HG03108 (cell line): ENCODE measurements at regions not wholly inside any gene's neighbourhood (a gene's known extent, or its start where the extent isn't known, plus 50 kb on each side); places are given as distances from the start of the nearest gene placed in this dataset.

ENCODE experiments used
- ATAC-seq: cut with Tn5 transposase; IDR thresholded peaks from one replicate; pipeline ENCODE4 v1.9.1; 2021; ENCODE audit warnings: moderate library complexity; ENCODE audit not compliant: unreplicated experiment

DNA sequence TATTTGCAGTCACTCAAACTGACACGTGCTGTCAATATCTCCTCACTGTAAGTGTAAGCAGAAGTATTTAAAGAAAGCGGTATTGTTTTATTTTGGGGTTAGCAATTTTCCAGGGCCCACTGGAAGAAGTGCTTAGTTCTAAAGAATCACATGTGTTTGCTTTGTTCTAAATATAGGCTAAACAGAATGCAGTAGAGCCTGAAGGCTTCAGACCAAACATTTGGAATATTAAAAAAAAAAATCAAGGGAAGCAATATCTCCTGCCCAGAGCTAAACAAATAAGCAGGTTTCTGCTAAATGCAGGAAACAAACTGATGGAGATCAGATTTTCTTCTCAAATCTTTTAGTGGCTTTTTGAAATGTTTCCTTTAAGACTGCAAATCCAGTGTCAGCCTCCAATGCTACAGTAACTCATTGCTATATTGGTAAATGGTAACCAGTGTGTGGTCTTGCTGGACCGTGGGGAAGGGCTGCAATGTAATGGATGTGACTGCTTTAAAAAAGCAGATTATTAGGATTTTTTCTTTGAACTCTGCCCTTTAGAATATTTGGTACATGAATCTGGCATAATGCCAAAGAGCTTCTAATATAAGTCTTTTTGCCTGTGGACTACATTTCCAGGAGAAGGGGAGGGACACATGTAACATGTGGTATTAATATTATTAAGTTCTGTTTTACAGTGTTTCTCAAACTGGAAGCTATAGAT, 317.1 kb upstream of the FERMT1 start:
- no peak for ATAC-seq

DNA sequence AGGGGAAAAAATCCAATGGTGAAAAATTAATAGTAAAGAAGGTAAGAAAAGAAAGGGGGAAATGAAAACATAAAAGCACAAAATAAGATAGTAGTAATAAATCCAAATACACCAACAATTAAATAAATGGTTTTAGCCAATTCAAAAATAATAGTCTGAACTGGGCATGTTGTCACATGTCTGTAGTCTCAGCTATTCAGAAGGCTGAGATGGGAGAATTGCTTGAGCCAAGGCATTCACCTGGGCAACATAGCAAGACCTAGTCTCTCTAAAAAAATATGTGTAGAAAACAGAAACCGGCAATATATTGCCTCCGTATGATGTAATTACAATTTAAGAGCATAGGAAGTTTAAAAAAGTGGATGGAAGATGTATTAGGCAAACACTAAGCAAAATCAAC, 311.3 kb upstream of the FERMT1 start:
- ATAC-seq = no peak

DNA sequence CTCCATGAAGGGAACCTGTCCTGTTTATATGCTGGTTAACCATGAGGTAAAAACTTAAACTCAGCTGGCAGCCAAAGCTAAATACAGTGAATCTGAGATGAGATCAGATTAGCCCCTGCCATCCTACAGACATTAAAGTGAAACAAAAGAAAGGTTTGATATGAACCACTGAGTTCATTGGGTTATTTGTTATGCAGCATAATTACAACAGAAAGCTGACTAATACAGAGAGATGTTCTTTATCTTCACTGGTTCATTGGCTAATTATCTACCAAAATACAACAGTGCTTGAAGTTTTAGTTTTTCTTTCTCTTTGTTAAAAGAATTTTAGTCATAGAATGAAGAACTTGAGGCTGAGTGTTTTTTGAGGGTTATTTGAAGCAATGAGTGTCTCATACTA, 307.6 kb upstream of the FERMT1 start:
- no peak for ATAC-seq

DNA sequence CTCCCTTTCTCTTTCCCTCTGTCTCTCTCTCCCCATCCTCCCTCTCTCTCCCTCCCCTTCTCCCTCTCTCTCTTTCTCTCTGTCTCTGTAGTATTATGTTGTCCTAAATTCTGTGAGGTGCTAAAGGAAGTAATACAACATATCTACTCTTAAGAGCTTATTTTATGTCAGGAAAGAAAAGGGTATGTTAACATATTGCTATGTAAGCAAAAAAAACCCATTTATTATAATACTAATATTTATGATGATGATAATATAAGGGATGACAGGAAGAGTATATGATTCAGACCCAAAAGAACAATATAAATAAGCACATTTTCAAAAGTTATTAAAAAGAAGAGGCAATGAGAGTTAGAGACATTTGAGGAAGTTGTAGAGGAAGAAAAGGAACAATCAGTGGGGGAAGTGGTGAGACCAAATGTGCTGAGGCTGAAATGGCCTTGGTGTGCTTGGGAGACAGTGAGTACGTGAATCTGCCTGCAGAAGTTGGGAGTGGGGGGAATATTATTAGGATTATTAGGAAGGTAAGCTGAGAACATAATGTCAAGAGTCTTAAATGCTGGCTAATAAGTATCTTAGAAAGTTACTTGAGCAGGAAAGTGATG, 303.6 kb upstream of the FERMT1 start:
- ATAC-seq = no peak

DNA sequence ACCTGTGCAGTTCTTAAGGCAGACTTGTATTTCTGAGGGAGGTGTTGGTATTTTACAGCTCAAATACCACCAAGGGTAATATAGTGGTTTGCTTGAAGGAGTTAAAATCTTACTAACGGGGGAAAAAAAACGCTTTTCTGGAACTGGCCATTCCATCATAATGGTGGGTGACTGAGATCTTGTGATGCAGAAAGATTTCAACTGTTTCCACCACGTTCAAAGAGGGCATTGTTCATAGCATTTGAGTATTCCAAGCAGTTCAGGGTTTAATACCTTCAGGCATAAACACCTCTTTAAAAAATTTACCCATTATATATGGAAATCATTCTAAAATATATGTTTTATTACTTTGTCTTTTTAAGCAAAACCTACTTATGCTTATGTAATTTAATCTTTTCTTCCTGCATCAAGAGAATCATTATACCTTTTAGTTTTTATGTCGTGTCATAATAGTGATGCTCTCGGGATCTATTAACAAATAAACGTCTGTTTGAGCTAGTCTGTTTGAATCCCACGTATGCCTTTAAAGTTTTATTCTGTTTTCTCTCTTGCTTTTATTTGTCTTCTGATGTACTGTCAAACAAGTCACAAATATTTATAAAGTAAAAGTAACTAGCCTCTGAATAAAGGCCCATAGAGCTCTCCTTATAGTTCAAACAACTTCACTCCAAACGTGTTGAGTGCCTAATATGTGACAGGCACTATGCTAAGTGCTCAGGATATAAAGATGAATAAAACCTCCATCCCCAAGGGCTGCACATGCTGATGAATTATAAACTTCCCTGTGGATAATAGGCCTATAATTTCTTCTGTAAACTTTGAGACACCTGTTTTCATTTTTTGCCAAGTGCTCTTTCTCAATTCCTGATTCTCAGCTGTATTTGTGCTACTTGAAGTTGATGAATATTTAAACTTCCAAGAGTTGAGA, 298.8 kb upstream of the FERMT1 start:
- no peak for ATAC-seq

DNA sequence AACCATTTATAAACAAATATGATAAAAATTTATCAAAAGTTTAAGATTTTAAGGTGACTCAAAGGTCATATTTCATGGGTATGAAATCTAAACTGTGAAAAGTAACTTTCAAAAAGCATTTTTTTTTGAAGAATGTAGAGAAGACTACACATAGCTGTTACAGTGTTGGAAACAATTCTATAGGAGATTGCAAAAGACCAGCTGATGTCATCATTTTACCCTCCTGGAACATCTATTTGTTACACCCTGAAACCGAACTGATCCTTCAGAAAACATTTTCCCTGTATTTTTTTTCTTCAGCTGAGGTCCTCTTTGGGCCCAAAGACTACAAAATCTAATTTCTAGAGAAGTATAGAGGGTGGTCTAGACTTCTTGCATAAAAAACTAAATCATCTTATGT, 297.5 kb upstream of the FERMT1 start:
- no peak for ATAC-seq

DNA sequence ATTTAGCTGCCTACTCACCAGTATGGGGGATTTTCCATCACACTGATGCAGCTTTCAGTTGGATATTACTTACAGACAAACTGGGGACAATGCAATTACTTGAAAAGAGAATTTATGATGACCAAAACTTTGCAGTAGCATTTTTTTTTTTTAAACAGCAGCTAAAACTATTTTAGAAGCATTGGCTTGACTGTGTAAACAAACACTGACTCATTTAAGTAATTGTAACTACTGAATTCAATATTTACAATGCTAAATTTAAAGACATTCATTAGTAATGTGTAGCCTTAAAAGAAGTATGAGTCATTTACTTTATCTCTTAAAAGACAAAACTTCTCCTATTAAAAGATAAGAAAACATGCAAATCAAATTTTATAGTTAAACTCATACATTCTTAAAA, 295.9 kb upstream of the FERMT1 start:
- no peak for ATAC-seq

DNA sequence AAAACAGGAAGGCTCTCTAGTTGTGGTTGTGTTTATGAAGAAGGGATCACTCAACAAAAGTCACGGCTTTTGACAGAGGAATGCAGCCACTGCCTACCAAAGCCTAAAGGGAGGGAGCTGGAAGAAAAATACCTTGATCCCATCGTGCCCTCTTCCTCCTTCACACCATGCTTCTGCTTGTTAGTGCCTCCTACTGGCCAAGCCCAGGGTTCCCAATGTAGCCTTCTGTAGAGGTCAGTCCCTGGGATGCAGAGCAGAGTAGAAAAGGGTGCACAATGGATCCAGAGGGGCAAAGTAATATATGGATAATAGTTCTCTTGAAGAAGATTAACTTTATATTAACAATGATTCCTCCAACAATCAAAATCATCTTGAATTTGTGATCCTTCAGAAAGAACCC, 293.5 kb upstream of the FERMT1 start:
- ATAC-seq = no peak

DNA sequence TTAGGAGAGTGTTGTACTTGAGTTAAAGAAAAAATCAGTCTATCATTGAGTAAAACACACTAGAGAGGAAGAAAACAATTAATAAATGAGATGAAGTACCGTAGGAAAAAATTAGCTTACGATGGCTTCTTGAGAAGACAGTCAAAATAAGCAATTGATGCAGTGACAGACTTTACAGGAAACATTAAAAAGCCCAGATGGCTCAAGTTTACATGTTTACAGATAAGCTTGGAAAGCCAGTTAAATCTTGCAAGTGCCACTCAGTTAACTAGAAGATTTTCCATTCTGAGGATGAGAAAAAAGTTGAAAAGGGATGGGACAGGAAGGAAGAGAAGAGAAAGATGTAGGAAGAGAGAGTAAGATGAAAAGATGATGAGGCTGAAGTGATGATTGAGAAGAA, 288.8 kb upstream of the FERMT1 start:
- no peak for ATAC-seq

DNA sequence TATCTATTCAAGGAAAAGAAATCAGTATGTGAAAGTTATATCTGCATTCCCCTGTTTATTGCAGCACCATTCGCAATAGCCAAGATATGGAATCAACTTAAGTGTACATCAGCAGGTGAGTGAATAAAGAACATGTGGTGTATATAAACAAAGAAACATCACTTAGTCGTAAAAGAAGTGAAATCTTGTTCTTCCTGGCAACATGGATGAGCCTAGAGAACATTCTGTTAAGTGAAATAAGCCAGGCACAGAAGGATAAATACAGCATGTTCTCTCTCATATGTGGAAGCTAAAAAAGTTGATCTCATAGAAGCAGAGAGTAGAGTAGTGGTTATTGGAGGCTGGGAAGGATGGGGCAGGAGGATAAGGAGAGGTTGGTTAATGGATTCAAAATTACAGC, 287.9 kb upstream of the FERMT1 start:
- ATAC-seq = no peak

DNA sequence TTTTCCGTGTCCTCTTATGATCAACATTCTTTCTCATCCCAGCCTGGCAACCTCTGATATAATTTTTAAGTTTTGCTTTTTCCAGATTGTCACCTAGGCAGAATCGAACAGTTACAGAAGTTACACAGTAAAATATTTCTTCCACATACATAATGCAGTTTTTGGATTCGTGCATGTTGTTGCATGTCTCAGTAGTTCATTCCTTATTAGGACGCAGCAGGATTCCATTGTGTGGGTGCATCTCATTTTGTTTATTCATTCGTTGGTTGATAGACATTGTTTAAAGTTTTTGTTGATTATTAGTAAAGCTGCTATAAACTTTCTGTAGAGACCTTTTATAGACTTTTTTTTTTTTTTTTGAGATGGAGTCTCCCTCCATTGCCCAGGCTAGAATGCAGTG, 284.3 kb upstream of the FERMT1 start:
- ATAC-seq = no peak

DNA sequence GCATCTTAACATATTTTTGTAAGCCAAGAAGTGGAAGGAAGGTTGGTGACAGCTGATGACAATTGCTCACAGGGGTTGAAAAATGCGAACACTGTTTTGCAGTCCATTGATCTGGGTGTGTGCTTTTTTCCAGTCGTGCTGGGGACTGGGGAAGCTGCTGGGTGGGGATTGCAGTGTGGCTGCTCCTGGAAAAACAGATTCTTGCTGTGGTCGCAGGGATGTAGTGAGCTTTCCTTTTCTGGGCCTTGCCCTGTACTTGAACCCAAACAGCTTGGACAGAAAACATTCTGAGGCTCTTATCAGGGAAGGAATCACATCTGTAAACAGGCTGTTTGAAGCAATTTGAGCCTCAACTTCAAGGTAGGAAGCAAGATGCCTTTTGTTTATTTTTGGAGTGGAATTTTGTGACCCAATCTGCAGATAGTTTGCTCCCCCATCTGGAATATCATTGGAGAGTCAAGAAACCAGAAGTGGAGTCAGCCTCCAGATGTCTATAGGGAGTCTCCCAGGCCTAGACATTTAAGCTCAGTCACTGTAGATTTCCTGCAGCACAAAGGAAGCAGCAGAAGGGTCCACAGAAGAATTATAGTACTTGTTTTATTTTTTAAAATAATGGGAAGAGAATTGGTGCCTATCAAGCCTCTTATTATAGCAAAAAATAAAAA, 279.2 kb upstream of the FERMT1 start:
- ATAC-seq = no peak

DNA sequence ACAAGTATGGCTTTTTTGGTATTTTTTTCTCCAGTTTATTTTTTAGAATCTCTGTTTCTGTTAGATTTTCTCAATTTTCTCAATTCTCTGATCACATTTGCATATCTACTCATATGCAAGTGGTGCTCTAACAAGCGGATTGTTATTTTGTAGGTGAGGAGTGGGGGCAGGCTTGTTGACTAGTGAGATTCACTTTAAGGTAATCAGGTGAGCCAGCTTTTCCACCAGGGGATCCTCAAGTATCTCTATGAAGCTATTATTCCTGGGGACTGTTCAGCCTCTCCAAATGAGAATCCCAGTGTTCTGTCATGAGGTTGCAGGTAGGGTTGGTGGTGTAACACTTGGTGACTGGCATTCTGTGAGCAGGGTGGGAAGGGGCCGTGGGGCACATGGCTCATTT, 274.3 kb upstream of the FERMT1 start:
- no peak for ATAC-seq

DNA sequence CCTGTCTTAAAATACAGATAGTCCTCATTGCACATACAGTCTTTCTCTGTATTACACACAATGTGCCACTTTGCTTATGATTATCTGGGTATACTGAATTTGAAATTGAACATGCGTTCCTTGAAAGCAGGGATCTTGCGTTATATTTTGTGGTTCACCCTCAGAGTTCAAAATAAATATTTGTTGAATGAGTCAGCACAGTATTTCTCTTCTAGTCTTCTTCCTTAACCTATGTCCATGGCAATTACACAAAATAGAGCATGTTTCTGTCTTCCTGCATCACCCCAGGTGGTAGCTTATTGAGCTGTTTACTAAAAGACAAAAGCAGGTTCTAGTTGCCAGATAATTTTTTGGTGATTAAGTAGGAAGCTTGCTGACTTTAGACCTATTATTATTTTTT, 272.9 kb upstream of the FERMT1 start:
- no peak for ATAC-seq

DNA sequence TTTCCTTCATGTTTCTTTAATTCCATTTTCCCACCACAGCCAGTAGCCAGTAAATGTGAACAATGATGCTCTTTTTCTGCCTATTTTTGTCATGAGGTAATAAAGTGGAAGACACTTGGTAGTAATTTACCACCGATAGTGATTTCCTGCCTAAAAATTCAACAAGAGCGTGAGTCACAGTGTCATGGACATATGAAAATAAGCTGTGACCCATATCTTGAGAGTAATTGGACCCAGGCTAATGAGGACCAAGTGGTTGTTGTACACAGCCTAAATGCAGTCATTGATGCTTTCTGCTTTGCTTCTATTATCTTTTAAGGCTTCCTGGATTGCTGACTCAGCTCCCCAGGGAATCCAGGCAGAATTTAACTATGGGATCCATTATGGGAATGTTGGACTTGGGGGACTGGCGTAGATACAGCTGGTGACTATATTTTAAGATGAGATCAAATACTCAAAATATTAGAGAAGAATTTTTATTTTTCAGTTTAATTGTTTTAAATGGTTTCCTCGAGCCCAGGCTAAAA, 265.9 kb upstream of the FERMT1 start:
- no peak for ATAC-seq

DNA sequence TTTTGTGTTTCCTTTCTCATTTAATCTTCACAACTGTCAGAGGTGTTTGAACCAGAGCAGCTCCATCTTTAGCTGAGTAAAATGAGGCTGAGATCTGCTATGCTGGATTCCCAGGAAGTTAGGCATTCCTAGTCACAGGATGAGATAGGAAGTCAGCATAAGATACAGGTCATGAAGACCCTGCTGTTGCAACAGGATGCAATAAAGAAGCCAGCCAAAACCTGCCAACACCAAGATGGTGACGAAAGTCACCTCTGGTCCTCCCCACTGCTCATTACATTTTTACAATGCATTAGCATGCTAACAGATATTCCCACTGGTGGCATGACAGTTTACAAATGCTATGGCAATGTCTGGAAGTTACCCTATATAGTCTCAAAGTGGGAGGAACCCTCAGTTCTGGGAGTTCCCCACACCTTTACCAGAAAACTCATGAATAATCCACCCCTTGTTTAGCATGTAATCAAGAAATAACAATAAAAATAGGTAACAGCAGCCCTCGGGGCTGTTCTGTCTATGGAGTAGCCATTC, 262.2 kb upstream of the FERMT1 start:
- no peak for ATAC-seq

DNA sequence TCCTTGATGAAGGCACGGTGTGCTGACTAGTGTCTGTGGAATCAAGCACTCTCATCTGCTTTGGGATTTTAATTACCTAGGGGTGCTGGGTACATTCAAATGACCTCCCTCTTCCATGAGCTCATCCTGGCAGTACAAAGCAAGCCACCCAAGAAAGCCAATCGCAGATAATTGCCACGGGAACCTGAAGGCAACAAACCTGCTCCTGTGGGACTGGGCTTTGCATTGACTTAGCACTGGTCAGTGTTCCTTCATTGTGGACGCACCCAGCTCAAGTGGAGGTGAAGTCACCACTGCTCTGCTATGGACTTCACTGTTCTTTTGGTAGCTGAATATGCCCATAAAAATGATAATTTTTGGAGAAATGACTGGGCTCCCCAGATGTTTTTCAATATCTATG, 261.6 kb upstream of the FERMT1 start:
- ATAC-seq = no peak

DNA sequence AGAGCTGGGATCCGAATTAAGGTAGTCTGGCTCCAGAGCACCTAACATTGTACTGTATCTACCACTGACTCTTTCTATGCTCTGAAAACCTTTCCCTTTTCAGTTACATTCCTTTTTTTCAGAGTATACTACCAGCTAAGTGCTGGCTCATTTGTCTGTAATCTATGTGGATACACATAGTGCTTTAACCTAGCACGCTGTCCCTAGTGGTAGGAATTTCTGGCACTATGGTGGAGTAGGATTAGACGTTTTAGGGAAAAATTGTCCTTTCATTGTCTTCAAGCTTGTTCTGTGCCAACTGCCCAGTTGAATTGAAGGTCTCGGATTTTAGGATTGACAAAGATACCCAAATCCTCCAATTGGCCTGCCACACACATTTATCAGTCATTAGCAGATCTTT, 259.1 kb upstream of the FERMT1 start:
- ATAC-seq = no peak

DNA sequence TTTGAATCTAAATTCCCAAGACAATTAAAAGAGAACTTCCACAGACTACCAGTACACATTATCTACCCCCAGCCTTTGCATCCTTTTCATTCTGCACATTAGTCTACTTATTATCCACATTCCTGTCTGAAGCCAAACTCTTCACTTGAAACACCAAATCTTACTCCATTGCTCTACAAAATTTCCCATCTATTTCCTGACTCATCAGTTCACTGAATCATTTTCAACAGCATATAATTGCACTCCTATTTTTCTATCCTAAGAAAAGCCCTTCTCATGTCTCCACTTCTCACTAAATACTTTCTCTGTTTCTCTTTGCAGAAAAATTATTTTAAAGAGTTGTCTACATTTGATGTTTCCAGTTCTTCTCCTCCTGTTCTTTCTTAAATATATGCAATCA, 239.4 kb upstream of the FERMT1 start:
- ATAC-seq = no peak

DNA sequence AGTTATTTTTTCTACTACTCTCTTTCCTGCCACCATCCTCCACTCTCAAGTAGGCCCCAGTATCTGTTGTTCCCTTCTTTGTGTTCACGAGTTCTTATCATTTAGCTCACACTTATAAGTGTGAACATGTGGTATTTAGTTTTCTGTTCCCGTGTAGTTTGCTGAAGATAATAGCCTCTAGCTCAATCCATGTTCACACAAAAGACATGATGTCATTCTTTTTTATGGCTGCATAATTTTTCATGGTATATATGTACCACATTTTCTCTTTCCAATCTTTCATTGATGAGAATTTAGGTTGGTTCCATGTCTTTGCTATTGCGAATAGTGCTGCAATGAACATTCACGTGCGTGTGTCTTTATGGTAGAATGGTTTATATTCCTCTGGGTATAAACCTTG, 237.9 kb upstream of the FERMT1 start:
- no peak for ATAC-seq
